Panc1 (cell line): ENCODE measurements at regions not wholly inside any gene's neighbourhood (a gene's known extent, or its start where the extent isn't known, plus 50 kb on each side); places are given as distances from the start of the nearest gene placed in this dataset.

ENCODE experiments used
- ATAC-seq: fragments of 200-7000 bp; cut with Tn5 transposase; 2 replicates; pipeline ENCODE4 v1.9.1; 2020; ENCODE audit warnings: mild to moderate bottlenecking, moderate library complexity
- BruUV-seq: library from RNA; stranded (reverse); fragments of 400-500 nt; replicated peaks from 2 replicates; lab custom pipeline; 2021; lab: Mats Ljungman, UMichigan
- CTCF ChIA-PET: fragments of 300-600 bp; sonication (Branson Sonifier 250); formaldehyde crosslinking; loops from one replicate; lab custom pipeline; 2022; ENCODE audit warnings: antibody characterized with exemption; lab: Charles Lee
- POLR2A ChIA-PET: fragments of 300-600 bp; sonication (Branson Sonifier 250); formaldehyde crosslinking; loops from one replicate; lab custom pipeline; 2022; ENCODE audit warnings: antibody characterized with exemption; lab: Charles Lee
- DNase-seq: peaks from one replicate; pipeline ENCODE4 v3.0.0-alpha.2; 2010; ENCODE audit warnings: low read depth, low spot score
- H3K27ac ChIP-seq: 2 replicates; pipeline ENCODE4 v1.5.1; 2011; ENCODE audit warnings: mild to moderate bottlenecking, low read length, inconsistent platforms
- H3K27me3 ChIP-seq: fragments of 200-500 bp; sonication (Bioruptor generic); 2 replicates; pipeline ENCODE4 v1.6.0; 2014; ENCODE audit warnings: low read length, inconsistent platforms; ENCODE audit not compliant: control insufficient read depth, insufficient read depth
- H3K36me3 ChIP-seq: fragments of 200-500 bp; sonication (Bioruptor generic); 2 replicates; pipeline ENCODE4 v1.5.1; 2014; ENCODE audit warnings: inconsistent platforms, mild to moderate bottlenecking, low read length, moderate library complexity; ENCODE audit not compliant: control insufficient read depth, insufficient read depth
- H3K4me1 ChIP-seq: 2 replicates; pipeline ENCODE4 v1.5.1; 2011; ENCODE audit warnings: inconsistent platforms, mild to moderate bottlenecking, low read length, moderate library complexity; ENCODE audit not compliant: control insufficient read depth, insufficient read depth
- H3K4me3 ChIP-seq, 2 experiments: 2 replicates each; pipeline ENCODE4 v1.5.1; 2011 to 2012; ENCODE audit warnings: low read depth in 2 of 2, low read length in 2 of 2, mild to moderate bottlenecking in 2 of 2, inconsistent platforms in 1 of 2, moderate library complexity in 1 of 2
- H3K9me3 ChIP-seq: fragments of 200-500 bp; sonication (Bioruptor generic); 2 replicates; pipeline ENCODE4 v1.5.1; 2014; ENCODE audit warnings: low read depth, mild to moderate bottlenecking, inconsistent platforms, low read length, moderate library complexity; ENCODE audit not compliant: control insufficient read depth, insufficient read depth
- POLR2AphosphoS5 ChIP-seq: IDR thresholded peaks from 2 replicates; pipeline ENCODE4 v1.6.1; 2012; ENCODE audit warnings: mild to moderate bottlenecking, low read depth, low read length, moderate library complexity
- SIN3A ChIP-seq: IDR thresholded peaks from 2 replicates; pipeline ENCODE4 v1.6.1; 2012; ENCODE audit warnings: low read depth, mild to moderate bottlenecking, low read length, moderate library complexity, borderline replicate concordance; ENCODE audit not compliant: insufficient read depth
- TCF7L2 ChIP-seq: IDR thresholded peaks from 2 replicates; pipeline ENCODE4 v1.6.1; 2011; ENCODE audit warnings: mild to moderate bottlenecking, low read depth, low read length, inconsistent platforms
- in situ Hi-C: cut with HindIII; loops from 2 replicates; pipeline ENCODE4 v1.10.0; 2016; ENCODE audit warnings: low sequenced_read_pairs, low pct_unique_long_range_greater_than_20kb
- intact Hi-C: fragments of 100-400 bp; cut with micrococcal nuclease; formaldehyde crosslinking; loops from one replicate; pipeline ENCODE4 v1.10.0; 2022; ENCODE audit not compliant: unreplicated experiment
- TF ChIP-seq, protein P1 (sequence below), 2 experiments: IDR thresholded peaks; 2 replicates each; pipeline ENCODE4 v1.6.1; 2011 to 2012; ENCODE audit warnings: low read depth in 2 of 2, control low read depth in 1 of 2, low read length in 1 of 2, mild to moderate bottlenecking in 1 of 2, moderate library complexity in 1 of 2; ENCODE audit not compliant: insufficient read depth in 1 of 2
- TF ChIP-seq, protein P2 (sequence below): fragments of 450-650 bp; IDR thresholded peaks from 2 replicates; pipeline ENCODE4 v1.5.1; 2017; ENCODE audit warnings: mild to moderate bottlenecking

DNA sequence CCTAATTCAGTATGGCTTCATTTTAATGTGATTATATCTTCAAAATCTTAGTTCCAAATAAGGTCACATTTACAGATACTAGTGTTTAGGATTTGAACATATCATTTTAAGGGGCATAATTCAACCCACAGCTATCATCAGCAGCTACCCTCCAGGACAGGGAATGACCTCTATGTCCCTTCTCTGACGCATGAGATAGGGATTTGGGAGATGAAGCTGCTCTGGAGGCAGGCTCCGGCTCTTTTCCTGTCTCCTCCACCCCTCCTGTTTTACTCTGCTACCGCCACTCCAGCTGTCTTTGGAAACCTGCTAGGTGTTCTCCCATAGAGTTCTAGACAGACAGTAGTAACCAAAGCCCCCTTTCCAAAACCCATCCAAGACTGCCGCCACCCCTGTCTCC, 119.2 kb downstream of the CARTPT start:
- CTCF ChIA-PET = interaction anchor here (0.7 kb wide), 1 partner anchor 746 kb away, joined by 4 read pairs; no protein-coding TSS in a partner anchor
- TF ChIP-seq TCF7L2 (no peak), SIN3A (no peak), POLR2AphosphoS5 (no peak)
- TF ChIP-seq, protein P1, sequence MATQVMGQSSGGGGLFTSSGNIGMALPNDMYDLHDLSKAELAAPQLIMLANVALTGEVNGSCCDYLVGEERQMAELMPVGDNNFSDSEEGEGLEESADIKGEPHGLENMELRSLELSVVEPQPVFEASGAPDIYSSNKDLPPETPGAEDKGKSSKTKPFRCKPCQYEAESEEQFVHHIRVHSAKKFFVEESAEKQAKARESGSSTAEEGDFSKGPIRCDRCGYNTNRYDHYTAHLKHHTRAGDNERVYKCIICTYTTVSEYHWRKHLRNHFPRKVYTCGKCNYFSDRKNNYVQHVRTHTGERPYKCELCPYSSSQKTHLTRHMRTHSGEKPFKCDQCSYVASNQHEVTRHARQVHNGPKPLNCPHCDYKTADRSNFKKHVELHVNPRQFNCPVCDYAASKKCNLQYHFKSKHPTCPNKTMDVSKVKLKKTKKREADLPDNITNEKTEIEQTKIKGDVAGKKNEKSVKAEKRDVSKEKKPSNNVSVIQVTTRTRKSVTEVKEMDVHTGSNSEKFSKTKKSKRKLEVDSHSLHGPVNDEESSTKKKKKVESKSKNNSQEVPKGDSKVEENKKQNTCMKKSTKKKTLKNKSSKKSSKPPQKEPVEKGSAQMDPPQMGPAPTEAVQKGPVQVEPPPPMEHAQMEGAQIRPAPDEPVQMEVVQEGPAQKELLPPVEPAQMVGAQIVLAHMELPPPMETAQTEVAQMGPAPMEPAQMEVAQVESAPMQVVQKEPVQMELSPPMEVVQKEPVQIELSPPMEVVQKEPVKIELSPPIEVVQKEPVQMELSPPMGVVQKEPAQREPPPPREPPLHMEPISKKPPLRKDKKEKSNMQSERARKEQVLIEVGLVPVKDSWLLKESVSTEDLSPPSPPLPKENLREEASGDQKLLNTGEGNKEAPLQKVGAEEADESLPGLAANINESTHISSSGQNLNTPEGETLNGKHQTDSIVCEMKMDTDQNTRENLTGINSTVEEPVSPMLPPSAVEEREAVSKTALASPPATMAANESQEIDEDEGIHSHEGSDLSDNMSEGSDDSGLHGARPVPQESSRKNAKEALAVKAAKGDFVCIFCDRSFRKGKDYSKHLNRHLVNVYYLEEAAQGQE (IDR thresholded peaks at IDR 0.05; ENCODE audit: insufficient read depth in 1 of 2, low read depth in 2 of 2, low read length in 1 of 2) = no peak
- TF ChIP-seq, protein P2, sequence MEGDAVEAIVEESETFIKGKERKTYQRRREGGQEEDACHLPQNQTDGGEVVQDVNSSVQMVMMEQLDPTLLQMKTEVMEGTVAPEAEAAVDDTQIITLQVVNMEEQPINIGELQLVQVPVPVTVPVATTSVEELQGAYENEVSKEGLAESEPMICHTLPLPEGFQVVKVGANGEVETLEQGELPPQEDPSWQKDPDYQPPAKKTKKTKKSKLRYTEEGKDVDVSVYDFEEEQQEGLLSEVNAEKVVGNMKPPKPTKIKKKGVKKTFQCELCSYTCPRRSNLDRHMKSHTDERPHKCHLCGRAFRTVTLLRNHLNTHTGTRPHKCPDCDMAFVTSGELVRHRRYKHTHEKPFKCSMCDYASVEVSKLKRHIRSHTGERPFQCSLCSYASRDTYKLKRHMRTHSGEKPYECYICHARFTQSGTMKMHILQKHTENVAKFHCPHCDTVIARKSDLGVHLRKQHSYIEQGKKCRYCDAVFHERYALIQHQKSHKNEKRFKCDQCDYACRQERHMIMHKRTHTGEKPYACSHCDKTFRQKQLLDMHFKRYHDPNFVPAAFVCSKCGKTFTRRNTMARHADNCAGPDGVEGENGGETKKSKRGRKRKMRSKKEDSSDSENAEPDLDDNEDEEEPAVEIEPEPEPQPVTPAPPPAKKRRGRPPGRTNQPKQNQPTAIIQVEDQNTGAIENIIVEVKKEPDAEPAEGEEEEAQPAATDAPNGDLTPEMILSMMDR = no peak
- H3K9me3 ChIP-seq = no peaks in the 10 kb centered on the region
- BruUV-seq = no TSS peak
- no peaks in the 10 kb centered on the region; the same call in 1 of the 2 replicates for H3K27me3 ChIP-seq
- POLR2A ChIA-PET = no interaction called here
- ATAC-seq (no peak), DNase-seq (no peak)
- no peak overlapping the region for H3K4me3 ChIP-seq
- H3K4me1 ChIP-seq = no peaks in the 10 kb centered on the region
- in situ Hi-C loops (no loop called here), intact Hi-C loops (no loop called here)
- no peaks in the 10 kb centered on the region for H3K36me3 ChIP-seq
- no peak overlapping the region for H3K27ac ChIP-seq

DNA sequence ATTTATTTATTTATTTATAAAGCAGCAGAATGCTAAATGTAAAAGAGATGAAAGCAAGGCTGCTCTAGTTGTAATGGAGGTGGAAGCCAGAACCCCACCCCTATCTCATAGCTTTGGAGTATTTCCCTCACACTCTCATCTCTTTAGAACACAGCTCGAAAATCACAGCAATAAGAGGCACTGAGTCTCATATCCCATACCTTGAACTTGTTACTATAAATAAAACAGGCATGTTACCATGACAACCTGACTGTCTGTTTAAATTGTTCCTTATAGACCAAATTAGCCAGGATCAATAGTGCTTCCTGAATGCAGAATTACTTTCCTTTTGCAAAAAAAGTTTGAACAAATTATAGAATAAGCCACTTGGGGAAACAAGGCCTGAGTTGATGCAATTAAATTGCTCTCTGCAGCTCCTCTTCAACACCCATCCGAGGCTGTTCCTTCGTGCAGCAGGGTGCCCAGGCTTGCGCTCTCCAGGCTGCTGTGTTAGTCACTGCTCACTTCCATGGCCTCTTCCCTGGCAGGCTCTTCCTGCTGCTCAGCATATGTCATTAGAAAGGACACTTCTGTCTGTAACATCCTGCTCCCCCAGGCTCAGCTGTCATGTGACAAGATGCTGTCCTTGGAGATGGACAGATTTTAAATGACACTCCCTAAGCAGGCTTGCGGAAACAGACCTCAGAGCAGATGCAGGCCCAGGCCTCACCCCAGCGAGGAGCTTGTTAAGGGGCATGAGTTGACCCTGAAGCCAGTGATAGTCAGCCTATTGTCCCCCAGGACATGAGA, 120.2 kb downstream of the CARTPT start:
- BruUV-seq = no TSS peak
- CTCF ChIA-PET = no interaction called here
- DNase-seq = no peak
- no peak overlapping the region for H3K27ac ChIP-seq
- H3K4me1 ChIP-seq = no peaks in the 10 kb centered on the region
- peaks cover 5% of the 10 kb centered on the region; the same call in 1 of the 2 replicates for H3K27me3 ChIP-seq
- POLR2A ChIA-PET = no interaction called here
- no peaks in the 10 kb centered on the region for H3K36me3 ChIP-seq
- ATAC-seq = no peak
- intact Hi-C loops = no loop called here
- H3K4me3 ChIP-seq = no peak overlapping the region
- in situ Hi-C loops = no loop called here
- no peaks in the 10 kb centered on the region for H3K9me3 ChIP-seq
- TF ChIP-seq, protein P1 (IDR thresholded peaks at IDR 0.05; ENCODE audit: insufficient read depth in 1 of 2, low read depth in 2 of 2, low read length in 1 of 2) = no peak
- TF ChIP-seq POLR2AphosphoS5 (no peak), TCF7L2 (no peak), SIN3A (no peak)
- TF ChIP-seq, protein P2 = no peak
